LNCAP (cell line): ENCODE measurements at regions not wholly inside any gene's neighbourhood (a gene's known extent, or its start where the extent isn't known, plus 50 kb on each side); places are given as distances from the start of the nearest gene placed in this dataset.

Experiments used
- TF ChIP-seq, protein P1 (sequence below): fragments of 450-650 bp; IDR thresholded peaks from 2 replicates; pipeline ENCODE4 v1.5.1; 2017; ENCODE audit warnings: mild to moderate bottlenecking

GRCh38 chr3:193963808-193964516 is 172.0 kb upstream of the HES1 start:
- TF ChIP-seq, protein P1, sequence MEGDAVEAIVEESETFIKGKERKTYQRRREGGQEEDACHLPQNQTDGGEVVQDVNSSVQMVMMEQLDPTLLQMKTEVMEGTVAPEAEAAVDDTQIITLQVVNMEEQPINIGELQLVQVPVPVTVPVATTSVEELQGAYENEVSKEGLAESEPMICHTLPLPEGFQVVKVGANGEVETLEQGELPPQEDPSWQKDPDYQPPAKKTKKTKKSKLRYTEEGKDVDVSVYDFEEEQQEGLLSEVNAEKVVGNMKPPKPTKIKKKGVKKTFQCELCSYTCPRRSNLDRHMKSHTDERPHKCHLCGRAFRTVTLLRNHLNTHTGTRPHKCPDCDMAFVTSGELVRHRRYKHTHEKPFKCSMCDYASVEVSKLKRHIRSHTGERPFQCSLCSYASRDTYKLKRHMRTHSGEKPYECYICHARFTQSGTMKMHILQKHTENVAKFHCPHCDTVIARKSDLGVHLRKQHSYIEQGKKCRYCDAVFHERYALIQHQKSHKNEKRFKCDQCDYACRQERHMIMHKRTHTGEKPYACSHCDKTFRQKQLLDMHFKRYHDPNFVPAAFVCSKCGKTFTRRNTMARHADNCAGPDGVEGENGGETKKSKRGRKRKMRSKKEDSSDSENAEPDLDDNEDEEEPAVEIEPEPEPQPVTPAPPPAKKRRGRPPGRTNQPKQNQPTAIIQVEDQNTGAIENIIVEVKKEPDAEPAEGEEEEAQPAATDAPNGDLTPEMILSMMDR = no peak

- TF ChIP-seq, protein P1 = no peak
Measured at GRCh38 chr3:193964517-193964880, 171.4 kb upstream of the HES1 start.

GRCh38 chr3:193968380-193968974 is 167.5 kb upstream of the HES1 start:
- TF ChIP-seq, protein P1 = no peak

- TF ChIP-seq, protein P1 = peak; percentile 60
Measured at GRCh38 chr3:193970131-193970772, 165.7 kb upstream of the HES1 start.

GRCh38 chr3:193970773-193971206 is 165.2 kb upstream of the HES1 start:
- TF ChIP-seq, protein P1 = no peak

DNA sequence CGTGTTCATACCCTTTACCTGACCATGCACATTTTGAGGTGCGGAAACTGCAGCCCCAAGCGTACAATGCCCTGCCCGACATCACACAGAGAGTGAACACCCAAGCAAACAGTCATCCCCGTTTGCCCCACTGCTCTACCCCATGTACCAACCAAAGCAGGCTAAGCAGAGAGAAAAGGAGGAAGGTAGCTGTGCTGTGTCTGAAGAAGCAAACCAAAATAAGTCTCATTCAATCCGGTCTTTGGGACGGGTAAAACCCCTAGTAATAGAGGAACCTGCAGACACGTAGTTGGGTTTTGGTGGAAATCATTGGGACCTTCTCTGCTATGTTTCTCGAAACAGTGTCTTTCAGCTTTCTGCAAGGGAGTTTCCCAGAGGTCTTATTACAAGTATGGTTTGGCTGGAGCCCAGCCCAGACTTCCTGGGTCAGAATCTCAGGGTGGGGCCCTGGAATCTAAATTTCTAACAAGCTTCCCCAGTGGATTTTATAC is 164.6 kb upstream of the HES1 start:
- TF ChIP-seq, protein P1 = no peak

DNA sequence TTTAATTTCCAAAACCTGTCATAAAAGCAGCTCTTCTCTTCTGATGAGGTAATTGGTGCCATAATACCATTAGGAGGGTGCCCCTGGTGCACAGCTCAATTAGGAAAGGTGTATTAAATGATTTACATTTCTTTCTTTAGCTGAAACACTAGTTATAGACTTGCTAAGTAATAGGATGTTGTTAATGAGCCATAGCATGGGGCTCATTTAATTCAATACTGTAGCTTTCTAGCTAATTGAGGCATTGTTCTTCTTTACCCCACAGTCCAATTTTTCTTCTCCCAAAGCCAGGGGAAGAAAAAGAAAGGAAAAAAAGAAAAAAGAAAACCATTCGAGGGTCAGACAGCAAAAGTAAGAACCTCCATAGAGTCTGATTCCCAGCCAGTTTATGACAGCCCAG is 164.0 kb upstream of the HES1 start:
- TF ChIP-seq, protein P1 = no peak
